CD8-positive, alpha-beta memory T cell (primary cell): ENCODE measurements at regions not wholly inside any gene's neighbourhood (a gene's known extent, or its start where the extent isn't known, plus 50 kb on each side); places are given as distances from the start of the nearest gene placed in this dataset.

Experiments used
- CTCF ChIA-PET: fragments of 350-600 bp; sonication (Branson Sonifier 250); formaldehyde crosslinking; loops from one replicate; lab custom pipeline; 2021; ENCODE audit warnings: antibody characterized with exemption; lab: Charles Lee
- POLR2A ChIA-PET: fragments of 350-600 bp; sonication (Branson Sonifier 250); formaldehyde crosslinking; loops from one replicate; lab custom pipeline; 2021; ENCODE audit warnings: antibody characterized with exemption; lab: Charles Lee
- DNase-seq, 5 donors: peaks; one replicate each; pipeline versions ENCODE4 v3.0.0 to v3.0.0-alpha.2; 2020 to 2022; ENCODE audit warnings: mixed read lengths in 1 of 5
- H3K27ac ChIP-seq: one replicate; pipeline ENCODE4 v1.7.0; 2013; ENCODE audit warnings: low read depth, mild to moderate bottlenecking, low read length, moderate library complexity
- H3K27me3 ChIP-seq: 2 replicates; pipeline ENCODE4 v1.7.0; 2013; ENCODE audit warnings: low read length, mild to moderate bottlenecking; ENCODE audit not compliant: insufficient read depth, poor library complexity, severe bottlenecking
- H3K36me3 ChIP-seq: 2 replicates; pipeline ENCODE4 v1.7.0; 2013; ENCODE audit warnings: mild to moderate bottlenecking, low read length, moderate library complexity; ENCODE audit not compliant: insufficient read depth
- H3K4me1 ChIP-seq: 2 replicates; pipeline ENCODE4 v1.7.0; 2013; ENCODE audit warnings: mild to moderate bottlenecking, low read length, moderate library complexity; ENCODE audit not compliant: insufficient read depth
- H3K4me3 ChIP-seq: 2 replicates; pipeline ENCODE4 v1.7.0; 2013; ENCODE audit warnings: mild to moderate bottlenecking, low read length
- H3K9me3 ChIP-seq: 2 replicates; pipeline ENCODE4 v1.7.0; 2013; ENCODE audit warnings: mild to moderate bottlenecking, low read length
- H3K27ac Mint-ChIP-seq, 8 donors: one replicate each; pipeline ENCODE4 v1.8.0; 2020 to 2021; ENCODE audit warnings: mixed read lengths in 8 of 8, mild to moderate bottlenecking in 6 of 8, inconsistent platforms in 3 of 8, moderate library complexity in 3 of 8
- H3K27me3 Mint-ChIP-seq, 2 donors: one replicate each; pipeline ENCODE4 v1.8.0; 2020 to 2021; ENCODE audit warnings: mixed read lengths in 2 of 2, mild to moderate bottlenecking in 1 of 2, moderate library complexity in 1 of 2
- H3K36me3 Mint-ChIP-seq, 3 donors: one replicate each; pipeline ENCODE4 v1.8.0; 2020 to 2021; ENCODE audit warnings: mixed read lengths in 3 of 3, inconsistent platforms in 1 of 3, mild to moderate bottlenecking in 1 of 3
- H3K4me1 Mint-ChIP-seq, 3 donors: one replicate each; pipeline ENCODE4 v1.8.0; 2020 to 2021; ENCODE audit warnings: mixed read lengths in 3 of 3, inconsistent platforms in 1 of 3, mild to moderate bottlenecking in 1 of 3
- H3K4me3 Mint-ChIP-seq, 7 donors: one replicate each; pipeline ENCODE4 v1.8.0; 2020 to 2021; ENCODE audit warnings: mixed read lengths in 7 of 7, mild to moderate bottlenecking in 6 of 7, moderate library complexity in 4 of 7, inconsistent platforms in 2 of 7
- H3K9me3 Mint-ChIP-seq, 5 donors: one replicate each; pipeline ENCODE4 v1.8.0; 2020 to 2022; ENCODE audit warnings: mixed read lengths in 5 of 5, mild to moderate bottlenecking in 3 of 5, moderate library complexity in 2 of 5, inconsistent platforms in 1 of 5

- H3K9me3 Mint-ChIP-seq = no peaks in the 10 kb centered on the region
- CTCF ChIA-PET = interaction anchor here (1.0 to 1.1 kb wide), 2 partner anchors 9 to 196 kb away, joined by 3 read pairs; no protein-coding TSS in a partner anchor
Measured at GRCh38 chr11:69882270-69882608, 63.0 kb upstream of the FGF3 start.

GRCh38 chr11:69883292-69884255 lies 64.4 kb upstream of the FGF3 start:
- H3K36me3 ChIP-seq = no peaks in the 10 kb centered on the region
- no peaks in the 10 kb centered on the region for H3K36me3 Mint-ChIP-seq
- no peak overlapping the region for H3K4me3 Mint-ChIP-seq
- H3K9me3 Mint-ChIP-seq = no peaks in the 10 kb centered on the region
- no peak overlapping the region for H3K27ac Mint-ChIP-seq
- DNase-seq = no peak
- ChIA-PET CTCF (interaction anchor here (1.0 kb wide), 1 partner anchor 197 kb away, joined by 3 read pairs; no protein-coding TSS in a partner anchor), POLR2A (no interaction called here)
- H3K27me3 Mint-ChIP-seq = peaks cover 5 to 15% of the 10 kb centered on the region in 2 donors
- H3K4me1 ChIP-seq = no peaks in the 10 kb centered on the region
- no peaks in the 10 kb centered on the region for H3K27me3 ChIP-seq
- no peak overlapping the region for H3K27ac ChIP-seq
- H3K4me1 Mint-ChIP-seq = peaks cover 0 to 5% (median 4%) of the 10 kb centered on the region in 3 donors
- H3K9me3 ChIP-seq = no peaks in the 10 kb centered on the region
- H3K4me3 ChIP-seq = no peak overlapping the region

More at GRCh38 chr11:69882270-69882608, 63.0 kb upstream of the FGF3 start:
- H3K27me3 ChIP-seq = no peaks in the 10 kb centered on the region
- POLR2A ChIA-PET = no interaction called here
- H3K27ac ChIP-seq = no peak overlapping the region
- DNase-seq = peak in 1 of 5 donors; percentile 25
- H3K4me3 ChIP-seq = no peak overlapping the region
- Mint-ChIP-seq H3K4me3 (no peak overlapping the region), H3K36me3 (no peaks in the 10 kb centered on the region), H3K27ac (no peak overlapping the region), H3K4me1 (no peaks in the 10 kb centered on the region), H3K27me3 (peaks cover 6 to 15% of the 10 kb centered on the region in 2 donors)
- H3K9me3 ChIP-seq = no peaks in the 10 kb centered on the region
- H3K4me1 ChIP-seq = no peaks in the 10 kb centered on the region
- no peaks in the 10 kb centered on the region for H3K36me3 ChIP-seq

- Mint-ChIP-seq H3K9me3 (no peaks in the 10 kb centered on the region), H3K4me3 (no peak overlapping the region), H3K27me3 (peaks cover 2 to 17% of the 10 kb centered on the region in 2 donors), H3K27ac (no peak overlapping the region), H3K4me1 (peaks cover 0 to 5% (median 4%) of the 10 kb centered on the region in 3 donors), H3K36me3 (no peaks in the 10 kb centered on the region)
- H3K36me3 ChIP-seq = no peaks in the 10 kb centered on the region
- DNase-seq = no peak
- no peaks in the 10 kb centered on the region for H3K9me3 ChIP-seq
- peaks cover 6% of the 10 kb centered on the region for H3K27me3 ChIP-seq
- no peaks in the 10 kb centered on the region for H3K4me1 ChIP-seq
- no peak overlapping the region for H3K27ac ChIP-seq
- POLR2A ChIA-PET = no interaction called here
- no peak overlapping the region for H3K4me3 ChIP-seq
- CTCF ChIA-PET = no interaction called here
Measured at GRCh38 chr11:69884286-69884685, 65.1 kb upstream of the FGF3 start.

GRCh38 chr11:69884751-69885150 lies 65.5 kb upstream of the FGF3 start:
- H3K4me1 ChIP-seq = no peaks in the 10 kb centered on the region
- POLR2A ChIA-PET = no interaction called here
- H3K4me3 ChIP-seq = no peak overlapping the region
- H3K27ac Mint-ChIP-seq = no peak overlapping the region
- peaks cover 0 to 5% (median 4%) of the 10 kb centered on the region in 3 donors for H3K4me1 Mint-ChIP-seq
- no peaks in the 10 kb centered on the region for H3K36me3 ChIP-seq
- no peaks in the 10 kb centered on the region for H3K9me3 Mint-ChIP-seq
- H3K27me3 ChIP-seq = peaks cover 6% of the 10 kb centered on the region
- no peaks in the 10 kb centered on the region for H3K9me3 ChIP-seq
- peaks cover 2 to 19% of the 10 kb centered on the region in 2 donors for H3K27me3 Mint-ChIP-seq
- H3K27ac ChIP-seq = no peak overlapping the region
- H3K4me3 Mint-ChIP-seq = no peak overlapping the region
- no peak for DNase-seq
- H3K36me3 Mint-ChIP-seq = no peaks in the 10 kb centered on the region
- CTCF ChIA-PET = no interaction called here

- H3K36me3 ChIP-seq = no peaks in the 10 kb centered on the region
- H3K27ac ChIP-seq = no peak overlapping the region
- ChIA-PET CTCF (interaction anchor here (1.3 to 1.4 kb wide), 2 partner anchors 202 to 203 kb away, joined by 3 read pairs; no protein-coding TSS in a partner anchor), POLR2A (no interaction called here)
- no peaks in the 10 kb centered on the region for H3K4me1 ChIP-seq
- H3K4me3 Mint-ChIP-seq = no peak overlapping the region
- peaks cover 0 to 7% (median 5%) of the 10 kb centered on the region in 3 donors for H3K4me1 Mint-ChIP-seq
- no peak overlapping the region for H3K4me3 ChIP-seq
- H3K27me3 ChIP-seq = peaks cover 6% of the 10 kb centered on the region
- H3K9me3 Mint-ChIP-seq = no peaks in the 10 kb centered on the region
- peaks cover 6 to 26% of the 10 kb centered on the region in 2 donors for H3K27me3 Mint-ChIP-seq
- DNase-seq = no peak
- H3K9me3 ChIP-seq = no peaks in the 10 kb centered on the region
- no peaks in the 10 kb centered on the region for H3K36me3 Mint-ChIP-seq
- no peak overlapping the region for H3K27ac Mint-ChIP-seq
Measured at GRCh38 chr11:69887330-69887729, 68.1 kb upstream of the FGF3 start.

- Histone ChIP-seq H3K9me3 (no peaks in the 10 kb centered on the region), H3K27ac (no peak overlapping the region), H3K4me1 (no peaks in the 10 kb centered on the region), H3K4me3 (no peak overlapping the region), H3K36me3 (no peaks in the 10 kb centered on the region), H3K27me3 (peaks cover 6% of the 10 kb centered on the region)
- CTCF ChIA-PET = interaction anchor here (0.9 to 1.4 kb wide), 3 partner anchors 203 to 213 kb away, joined by 3 read pairs; partner anchors contain the start of gene LTO1
- H3K27me3 Mint-ChIP-seq = peaks cover 7 to 29% of the 10 kb centered on the region in 2 donors
- H3K27ac Mint-ChIP-seq = no peak overlapping the region
- POLR2A ChIA-PET = no interaction called here
- no peak overlapping the region for H3K4me3 Mint-ChIP-seq
- H3K4me1 Mint-ChIP-seq = peaks cover 0 to 7% (median 5%) of the 10 kb centered on the region in 3 donors
- H3K36me3 Mint-ChIP-seq = no peaks in the 10 kb centered on the region
- DNase-seq = no peak
- H3K9me3 Mint-ChIP-seq = no peaks in the 10 kb centered on the region
Measured at GRCh38 chr11:69887841-69888427, 68.7 kb upstream of the FGF3 start.

GRCh38 chr11:69888483-69889181 lies 69.4 kb upstream of the FGF3 start:
- Mint-ChIP-seq H3K27me3 (peaks cover 7 to 30% of the 10 kb centered on the region in 2 donors), H3K4me3 (no peak overlapping the region), H3K4me1 (peaks cover 0 to 7% (median 5%) of the 10 kb centered on the region in 3 donors), H3K27ac (no peak overlapping the region), H3K36me3 (no peaks in the 10 kb centered on the region), H3K9me3 (no peaks in the 10 kb centered on the region)
- Histone ChIP-seq H3K9me3 (no peaks in the 10 kb centered on the region), H3K27me3 (peaks cover 6% of the 10 kb centered on the region), H3K4me1 (no peaks in the 10 kb centered on the region), H3K27ac (no peak overlapping the region), H3K4me3 (no peak overlapping the region), H3K36me3 (no peaks in the 10 kb centered on the region)
- ChIA-PET CTCF (interaction anchor here (0.9 kb wide), 1 partner anchor 214 kb away, joined by 3 read pairs; the partner anchor contains the start of gene LTO1), POLR2A (no interaction called here)
- DNase-seq = peak; percentile 41 to 73 (median 52)
